Neuron (in vitro differentiated cells): ENCODE measurements at regions not wholly inside any gene's neighbourhood (a gene's known extent, or its start where the extent isn't known, plus 50 kb on each side); places are given as distances from the start of the nearest gene placed in this dataset.

ENCODE experiments used
- H2AFZ ChIP-seq: one replicate; pipeline ENCODE4 v1.6.1; 2013; ENCODE audit warnings: low read depth, mild to moderate bottlenecking, inconsistent platforms, low read length, moderate library complexity
- H3K27me3 ChIP-seq: one replicate; pipeline ENCODE4 v1.6.1; 2013; ENCODE audit warnings: low read length; ENCODE audit not compliant: insufficient read depth
- H3K36me3 ChIP-seq: one replicate; pipeline ENCODE4 v1.6.1; 2013; ENCODE audit warnings: low read length; ENCODE audit not compliant: insufficient read depth
- H3K4me1 ChIP-seq: one replicate; pipeline ENCODE4 v1.6.1; 2013; ENCODE audit warnings: low read length; ENCODE audit not compliant: insufficient read depth
- H3K4me3 ChIP-seq: 2 replicates; pipeline ENCODE4 v1.5.1; 2013; ENCODE audit warnings: mild to moderate bottlenecking, low read length, moderate library complexity
- H3K9me3 ChIP-seq: one replicate; pipeline ENCODE4 v1.6.1; 2013; ENCODE audit warnings: low read length

DNA sequence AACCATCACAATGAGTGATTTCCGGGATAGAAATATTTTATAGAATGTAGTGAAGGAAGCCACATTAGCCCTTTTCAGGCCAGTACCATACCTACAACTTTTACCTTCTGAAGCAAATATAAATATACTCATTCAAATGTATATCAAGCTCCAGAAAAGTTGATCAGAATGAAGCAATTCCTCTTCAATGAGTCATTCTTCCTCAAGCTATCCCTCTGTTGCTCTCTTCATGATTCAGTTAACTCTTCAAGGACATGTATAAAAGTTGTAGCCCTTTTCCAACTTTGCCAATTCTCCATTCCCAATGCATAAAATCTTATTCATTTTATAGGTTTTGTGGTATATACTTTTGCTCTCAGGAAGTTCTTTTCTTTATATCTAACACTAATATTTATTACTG, 242.1 kb upstream of the RGPD4 start:
- no peak overlapping the region for H2AFZ ChIP-seq
- H3K36me3 ChIP-seq: no peaks in the 10 kb centered on the region
- H3K9me3 ChIP-seq: no peaks in the 10 kb centered on the region
- H3K4me3 ChIP-seq: no peak overlapping the region
- H3K27me3 ChIP-seq: no peaks in the 10 kb centered on the region
- H3K4me1 ChIP-seq: no peaks in the 10 kb centered on the region

DNA sequence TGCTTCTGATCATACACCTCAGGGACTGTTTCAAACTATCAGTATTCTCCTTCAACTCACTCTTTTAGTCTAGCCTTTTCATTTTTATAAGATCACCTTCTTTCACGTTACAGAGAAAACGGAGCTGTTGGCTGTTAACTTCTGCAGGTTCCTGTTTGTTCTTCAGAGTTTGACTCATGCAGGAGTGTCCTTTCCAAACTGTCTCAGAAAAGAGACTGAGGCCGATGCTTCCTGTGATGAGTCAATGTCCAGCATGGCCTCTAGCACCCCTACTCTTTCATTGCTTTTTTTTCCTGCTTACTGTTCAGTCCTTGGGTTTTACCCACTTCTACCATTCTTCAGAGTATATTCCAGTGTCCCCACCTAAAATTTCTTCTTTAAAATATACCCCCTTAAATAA, 240.8 kb upstream of the RGPD4 start:
- Histone ChIP-seq H3K4me3 (no peak overlapping the region), H2AFZ (no peak overlapping the region)

DNA sequence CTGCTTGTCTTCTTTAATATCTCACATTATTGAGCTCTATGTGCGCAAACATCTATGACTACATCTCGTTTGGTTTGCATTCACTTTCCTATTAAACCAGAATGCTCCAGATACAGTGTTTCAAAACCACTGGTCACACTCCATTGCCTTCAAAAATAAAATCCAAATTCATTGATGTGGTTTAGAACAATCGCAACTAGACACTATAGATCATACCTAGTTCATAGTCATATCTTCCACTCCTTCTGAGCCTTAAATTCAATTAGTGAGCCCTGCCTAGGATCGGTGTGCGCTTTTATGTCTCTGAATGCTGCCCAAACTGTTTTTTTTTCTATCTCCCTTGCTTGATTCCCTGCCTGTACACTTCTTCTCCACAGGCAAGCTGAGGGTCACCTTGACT, 238.5 kb upstream of the RGPD4 start:
- Histone ChIP-seq H3K9me3 (no peaks in the 10 kb centered on the region), H3K4me3 (no peak overlapping the region), H3K27me3 (no peaks in the 10 kb centered on the region), H3K4me1 (no peaks in the 10 kb centered on the region), H2AFZ (no peak overlapping the region), H3K36me3 (no peaks in the 10 kb centered on the region)

More for the DNA sequence above, 240.8 kb upstream of the RGPD4 start:
- Histone ChIP-seq H3K9me3 (no peaks in the 10 kb centered on the region), H3K36me3 (no peaks in the 10 kb centered on the region), H3K4me1 (no peaks in the 10 kb centered on the region), H3K27me3 (no peaks in the 10 kb centered on the region)

- Histone ChIP-seq H3K9me3 (no peaks in the 10 kb centered on the region), H3K36me3 (no peaks in the 10 kb centered on the region), H2AFZ (no peak overlapping the region), H3K4me3 (no peak overlapping the region), H3K4me1 (no peaks in the 10 kb centered on the region), H3K27me3 (no peaks in the 10 kb centered on the region)
These were observed 237.6 kb upstream of the RGPD4 start for GRCh38 chr2:107589079-107589491.

- Histone ChIP-seq H3K4me1 (no peaks in the 10 kb centered on the region), H3K36me3 (no peaks in the 10 kb centered on the region), H2AFZ (no peak overlapping the region), H3K27me3 (no peaks in the 10 kb centered on the region), H3K4me3 (no peak overlapping the region), H3K9me3 (no peaks in the 10 kb centered on the region)
These were observed 235.0 kb upstream of the RGPD4 start for GRCh38 chr2:107591561-107592279.

DNA sequence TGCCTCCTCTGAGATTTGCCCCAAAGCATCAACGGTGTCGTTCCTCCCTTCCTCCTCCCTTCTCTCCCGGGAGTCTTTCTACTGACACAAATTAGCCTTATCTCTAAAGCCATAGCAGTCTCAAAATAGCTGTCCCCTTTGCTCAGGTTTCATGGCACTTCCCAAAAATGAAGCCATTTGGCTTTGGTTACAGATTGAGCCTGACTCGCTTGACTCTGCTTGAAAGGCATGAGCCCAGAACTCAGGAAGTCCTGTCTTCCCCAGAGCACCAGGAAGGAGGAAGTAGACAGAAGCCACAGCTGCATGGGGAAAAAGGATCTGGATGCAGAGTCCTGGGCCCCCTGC, 234.4 kb upstream of the RGPD4 start:
- no peak overlapping the region for H3K4me3 ChIP-seq
- no peaks in the 10 kb centered on the region for H3K9me3 ChIP-seq
- H3K4me1 ChIP-seq: no peaks in the 10 kb centered on the region
- H3K27me3 ChIP-seq: no peaks in the 10 kb centered on the region
- H2AFZ ChIP-seq: no peak overlapping the region
- H3K36me3 ChIP-seq: no peaks in the 10 kb centered on the region

DNA sequence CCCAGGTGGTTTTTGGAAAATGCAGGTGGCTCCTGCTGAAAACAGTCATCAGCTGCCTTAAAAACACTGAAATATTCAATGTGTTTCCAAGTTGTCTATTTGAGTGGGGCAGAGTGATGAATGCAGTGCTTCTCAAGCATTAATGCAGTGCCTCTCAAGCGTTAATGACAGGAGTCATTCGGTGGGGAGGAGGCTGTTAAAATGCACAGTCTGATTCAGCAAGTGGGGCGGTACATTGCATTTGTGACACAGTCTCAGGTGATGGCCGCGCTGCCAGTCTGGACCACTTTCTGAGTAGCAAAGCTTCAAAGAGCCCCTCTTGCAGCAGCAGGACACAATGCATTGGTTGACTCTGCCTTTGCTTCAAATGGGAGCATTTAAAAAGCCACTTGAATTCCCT, 231.4 kb upstream of the RGPD4 start:
- no peaks in the 10 kb centered on the region for H3K9me3 ChIP-seq
- no peak overlapping the region for H3K4me3 ChIP-seq
- no peak overlapping the region for H2AFZ ChIP-seq
- no peaks in the 10 kb centered on the region for H3K4me1 ChIP-seq
- no peaks in the 10 kb centered on the region for H3K36me3 ChIP-seq
- H3K27me3 ChIP-seq: no peaks in the 10 kb centered on the region

- Histone ChIP-seq H3K27me3 (no peaks in the 10 kb centered on the region), H3K36me3 (no peaks in the 10 kb centered on the region), H3K4me1 (no peaks in the 10 kb centered on the region), H3K4me3 (no peak overlapping the region), H3K9me3 (no peaks in the 10 kb centered on the region), H2AFZ (no peak overlapping the region)
These were observed 230.9 kb upstream of the RGPD4 start for GRCh38 chr2:107595749-107596148.

DNA sequence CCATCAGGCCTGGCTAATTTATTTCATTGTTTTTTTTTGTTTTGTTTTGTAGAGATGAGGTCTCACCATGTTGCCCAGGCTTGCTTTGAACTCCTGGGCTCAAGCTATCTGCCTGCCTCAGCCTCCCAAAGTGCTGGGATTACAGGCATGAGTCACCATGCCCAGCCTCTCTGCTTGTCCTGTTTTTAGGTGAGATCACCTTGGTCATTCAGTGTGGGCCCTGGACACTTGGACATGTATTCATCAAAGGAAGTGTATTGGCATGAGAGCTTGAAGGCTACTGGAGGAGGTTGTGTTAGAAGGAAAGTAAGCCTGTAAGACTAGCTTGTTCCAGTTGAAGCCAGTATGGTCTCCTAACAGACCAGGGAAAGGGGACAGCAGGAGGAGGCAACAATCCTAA, 229.2 kb upstream of the RGPD4 start:
- Histone ChIP-seq H3K9me3 (no peaks in the 10 kb centered on the region), H3K27me3 (no peaks in the 10 kb centered on the region), H2AFZ (no peak overlapping the region), H3K36me3 (no peaks in the 10 kb centered on the region), H3K4me1 (no peaks in the 10 kb centered on the region), H3K4me3 (no peak overlapping the region)

- no peaks in the 10 kb centered on the region for H3K27me3 ChIP-seq
- H2AFZ ChIP-seq: no peak overlapping the region
- no peaks in the 10 kb centered on the region for H3K9me3 ChIP-seq
- H3K4me1 ChIP-seq: no peaks in the 10 kb centered on the region
- H3K36me3 ChIP-seq: no peaks in the 10 kb centered on the region
- no peak overlapping the region for H3K4me3 ChIP-seq
These were observed 223.9 kb upstream of the RGPD4 start for GRCh38 chr2:107602801-107603200.

DNA sequence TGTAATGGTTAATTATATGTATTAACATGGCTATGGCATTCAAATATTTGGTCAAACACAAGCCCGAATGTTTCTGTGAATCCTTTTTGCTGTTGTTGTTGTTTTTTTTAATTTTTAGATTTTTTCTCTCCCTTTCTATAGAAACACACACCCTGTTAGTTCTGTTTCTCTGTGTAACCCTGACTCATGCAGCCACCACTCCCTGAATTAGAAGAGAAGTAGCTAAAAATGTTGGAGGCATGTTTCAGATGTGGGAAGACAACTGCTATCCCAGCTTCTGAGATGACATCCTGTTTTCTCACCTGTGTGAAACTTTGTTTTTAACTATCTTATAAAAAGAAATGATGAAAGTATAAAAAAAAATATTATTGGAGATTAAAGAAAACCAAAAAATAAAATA, 219.6 kb upstream of the RGPD4 start:
- no peak overlapping the region for H2AFZ ChIP-seq
- no peaks in the 10 kb centered on the region for H3K4me1 ChIP-seq
- no peaks in the 10 kb centered on the region for H3K9me3 ChIP-seq
- H3K4me3 ChIP-seq: no peak overlapping the region
- no peaks in the 10 kb centered on the region for H3K36me3 ChIP-seq
- no peaks in the 10 kb centered on the region for H3K27me3 ChIP-seq

GRCh38 chr2:107607473-107607872, 219.2 kb upstream of the RGPD4 start:
- H3K9me3 ChIP-seq: no peaks in the 10 kb centered on the region
- H2AFZ ChIP-seq: no peak overlapping the region
- no peak overlapping the region for H3K4me3 ChIP-seq
- H3K27me3 ChIP-seq: no peaks in the 10 kb centered on the region
- no peaks in the 10 kb centered on the region for H3K4me1 ChIP-seq
- H3K36me3 ChIP-seq: no peaks in the 10 kb centered on the region

DNA sequence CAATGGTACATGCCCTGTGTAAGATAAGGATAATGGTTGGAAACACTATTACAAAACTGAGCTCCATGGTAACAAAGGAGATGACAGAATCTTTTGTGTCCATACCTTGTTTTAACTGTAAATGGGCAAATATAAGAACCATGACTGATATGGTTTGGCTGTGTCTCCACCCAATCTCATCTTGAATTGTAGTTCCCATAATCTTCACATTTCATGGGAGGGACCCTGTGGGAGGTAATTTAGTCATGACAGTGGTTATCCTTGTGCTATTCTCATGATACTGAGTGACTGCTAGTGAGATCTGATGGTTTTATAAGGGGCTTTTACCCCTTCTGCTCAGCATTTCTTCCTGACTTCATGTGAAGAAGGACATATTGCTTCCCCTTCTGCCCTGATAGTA, 211.7 kb upstream of the RGPD4 start:
- no peaks in the 10 kb centered on the region for H3K9me3 ChIP-seq
- H3K4me1 ChIP-seq: no peaks in the 10 kb centered on the region
- H3K36me3 ChIP-seq: no peaks in the 10 kb centered on the region
- H3K4me3 ChIP-seq: no peak overlapping the region
- no peaks in the 10 kb centered on the region for H3K27me3 ChIP-seq
- H2AFZ ChIP-seq: no peak overlapping the region

GRCh38 chr2:107618769-107619168, 207.9 kb upstream of the RGPD4 start:
- no peak overlapping the region for H2AFZ ChIP-seq
- no peaks in the 10 kb centered on the region for H3K9me3 ChIP-seq
- no peaks in the 10 kb centered on the region for H3K4me1 ChIP-seq
- no peaks in the 10 kb centered on the region for H3K36me3 ChIP-seq
- no peaks in the 10 kb centered on the region for H3K27me3 ChIP-seq
- H3K4me3 ChIP-seq: no peak overlapping the region
